HEK293 (cell line): ENCODE measurements at regions not wholly inside any gene's neighbourhood (a gene's known extent, or its start where the extent isn't known, plus 50 kb on each side); places are given as distances from the start of the nearest gene placed in this dataset.

Source experiments
- CTCF ChIA-PET: fragments of 350-600 bp; formaldehyde crosslinking; extraction: SDS; loops from one replicate; lab custom pipeline; 2021; ENCODE audit warnings: antibody characterized with exemption; lab: Yijun Ruan, JAX
- POLR2A ChIA-PET: fragments of 300-600 bp; formaldehyde crosslinking; extraction: SDS; loops from one replicate; lab custom pipeline; 2020; ENCODE audit warnings: antibody characterized with exemption, inconsistent platforms; lab: Yijun Ruan, JAX
- H3K27ac ChIP-seq: fragments of 200-500 bp; sonication (Bioruptor generic); 2 replicates; pipeline ENCODE4 v1.5.1; 2014; ENCODE audit warnings: low read depth, low read length, control low read depth, inconsistent platforms; ENCODE audit errors: extremely low read depth
- H3K36me3 ChIP-seq, 2 experiments: fragments of 200-500 bp in 1 of 2; sonication (Bioruptor generic) in 1 of 2; 1 replicate in 1 of 2; 2 replicates in 1 of 2; pipeline ENCODE4 v1.5.1; 2014 to 2017; ENCODE audit warnings: inconsistent platforms in 2 of 2, low read length in 2 of 2; ENCODE audit not compliant: control insufficient read depth in 2 of 2, insufficient read depth in 1 of 2
- H3K4me1 ChIP-seq: fragments of 200-500 bp; sonication (Bioruptor generic); 2 replicates; pipeline ENCODE4 v1.5.1; 2014; ENCODE audit warnings: mild to moderate bottlenecking, low read length, inconsistent platforms; ENCODE audit not compliant: control insufficient read depth, insufficient read depth
- H3K4me3 ChIP-seq: 2 replicates; pipeline ENCODE4 v1.5.1; 2011; ENCODE audit warnings: low read depth, mild to moderate bottlenecking, control low read depth, low read length, moderate library complexity
- H3K9me3 ChIP-seq: fragments of 200-500 bp; sonication (Bioruptor generic); 2 replicates; pipeline ENCODE4 v1.5.1; 2014; ENCODE audit warnings: low read depth, low read length, inconsistent platforms; ENCODE audit not compliant: control insufficient read depth, insufficient read depth
- MEIS1 ChIP-seq: sonication (generic); formaldehyde crosslinking; IDR thresholded peaks from 2 replicates; pipeline ENCODE4 v1.8.1; 2022; ENCODE audit warnings: missing genetic modification reagents, mild to moderate bottlenecking, borderline replicate concordance
- PRDM1 ChIP-seq: fragments of 450-650 bp; formaldehyde crosslinking; IDR thresholded peaks from 2 replicates; pipeline ENCODE4; 2016; ENCODE audit warnings: missing biosample characterization, missing genetic modification characterization
- PRDM4 ChIP-seq: fragments of 450-650 bp; formaldehyde crosslinking; IDR thresholded peaks from 2 replicates; pipeline ENCODE4 v1.5.1; 2017; ENCODE audit warnings: missing biosample characterization, missing genetic modification characterization
- RBAK ChIP-seq: fragments of 450-650 bp; formaldehyde crosslinking; IDR thresholded peaks from 2 replicates; pipeline ENCODE4 v1.5.1; 2016; ENCODE audit warnings: missing biosample characterization, missing genetic modification characterization
- SP7 ChIP-seq: fragments of 450-650 bp; formaldehyde crosslinking; IDR thresholded peaks from 2 replicates; pipeline ENCODE4 v1.5.1; 2016; ENCODE audit warnings: missing biosample characterization, missing genetic modification characterization
- ZNF16 ChIP-seq: fragments of 450-650 bp; formaldehyde crosslinking; IDR thresholded peaks from 2 replicates; pipeline ENCODE4 v1.5.1; 2016; ENCODE audit warnings: low read depth, missing biosample characterization, missing genetic modification characterization
- ZNF211 ChIP-seq: fragments of 450-650 bp; formaldehyde crosslinking; IDR thresholded peaks from 2 replicates; pipeline ENCODE4 v1.5.1; 2016; ENCODE audit warnings: low read depth, missing biosample characterization, missing genetic modification characterization
- ZNF266 ChIP-seq: fragments of 450-650 bp; formaldehyde crosslinking; IDR thresholded peaks from 2 replicates; pipeline ENCODE4 v1.5.1; 2016; ENCODE audit warnings: missing biosample characterization, missing genetic modification characterization, low read depth
- ZNF335 ChIP-seq: fragments of 450-650 bp; formaldehyde crosslinking; conservative IDR thresholded peaks from 2 replicates; pipeline ENCODE4 v1.5.1; 2016; ENCODE audit warnings: missing biosample characterization, missing genetic modification characterization
- ZNF558 ChIP-seq: fragments of 450-650 bp; formaldehyde crosslinking; IDR thresholded peaks from 2 replicates; pipeline ENCODE4 v1.5.1; 2016; ENCODE audit warnings: missing biosample characterization, missing genetic modification characterization
- ZNF747 ChIP-seq: fragments of 450-650 bp; formaldehyde crosslinking; IDR thresholded peaks from 2 replicates; pipeline ENCODE4 v1.5.1; 2016; ENCODE audit warnings: missing biosample characterization, missing genetic modification characterization
- ZSCAN30 ChIP-seq: fragments of 450-650 bp; IDR thresholded peaks from 2 replicates; pipeline ENCODE4 v1.5.1; 2018; ENCODE audit warnings: missing biosample characterization, mild to moderate bottlenecking, missing genetic modification characterization, moderate library complexity
- TF ChIP-seq, protein P1 (sequence below): fragments of 450-650 bp; formaldehyde crosslinking; IDR thresholded peaks from 2 replicates; pipeline ENCODE4 v1.5.1; 2017; ENCODE audit warnings: missing biosample characterization, missing genetic modification characterization
- TF ChIP-seq, protein P2 (sequence below): fragments of 450-650 bp; formaldehyde crosslinking; IDR thresholded peaks from 2 replicates; pipeline ENCODE4 v1.5.1; 2016; ENCODE audit warnings: missing biosample characterization, missing genetic modification characterization
- TF ChIP-seq, protein P3 (sequence below): fragments of 450-650 bp; formaldehyde crosslinking; IDR thresholded peaks from 2 replicates; pipeline ENCODE4 v1.5.1; 2017; ENCODE audit warnings: missing biosample characterization, missing genetic modification characterization

- Histone ChIP-seq H3K27ac (no peak overlapping the region), H3K4me3 (no peak overlapping the region), H3K4me1 (peaks cover 17% of the 10 kb centered on the region), H3K9me3 (no peaks in the 10 kb centered on the region), H3K36me3 (no peaks in the 10 kb centered on the region)
- POLR2A ChIA-PET, result no interaction called here
- 0 out of 2 replicates have a peak, but pooled peaks have one; percentile 20 for TF ChIP-seq SP7
- TF ChIP-seq RBAK (tag by site-specific recombination), result no peak
- TF ChIP-seq PRDM1, result peak; percentile 62
- no peak for TF ChIP-seq ZNF558 (tag by site-specific recombination)
- TF ChIP-seq ZNF211 (tag by site-specific recombination), result no peak
- TF ChIP-seq PRDM4 (tag by site-specific recombination), result peak; percentile 17; the same call in 1 of the 2 replicates
- TF ChIP-seq, protein P1, sequence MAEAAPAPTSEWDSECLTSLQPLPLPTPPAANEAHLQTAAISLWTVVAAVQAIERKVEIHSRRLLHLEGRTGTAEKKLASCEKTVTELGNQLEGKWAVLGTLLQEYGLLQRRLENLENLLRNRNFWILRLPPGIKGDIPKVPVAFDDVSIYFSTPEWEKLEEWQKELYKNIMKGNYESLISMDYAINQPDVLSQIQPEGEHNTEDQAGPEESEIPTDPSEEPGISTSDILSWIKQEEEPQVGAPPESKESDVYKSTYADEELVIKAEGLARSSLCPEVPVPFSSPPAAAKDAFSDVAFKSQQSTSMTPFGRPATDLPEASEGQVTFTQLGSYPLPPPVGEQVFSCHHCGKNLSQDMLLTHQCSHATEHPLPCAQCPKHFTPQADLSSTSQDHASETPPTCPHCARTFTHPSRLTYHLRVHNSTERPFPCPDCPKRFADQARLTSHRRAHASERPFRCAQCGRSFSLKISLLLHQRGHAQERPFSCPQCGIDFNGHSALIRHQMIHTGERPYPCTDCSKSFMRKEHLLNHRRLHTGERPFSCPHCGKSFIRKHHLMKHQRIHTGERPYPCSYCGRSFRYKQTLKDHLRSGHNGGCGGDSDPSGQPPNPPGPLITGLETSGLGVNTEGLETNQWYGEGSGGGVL, result peak; percentile 85
- no peak for TF ChIP-seq ZNF16 (tag by site-specific recombination)
- CTCF ChIA-PET, result no interaction called here
These were observed 287.8 kb upstream of the TMEM161B start for GRCh38 chr5:88556406-88556805.

- POLR2A ChIA-PET, result interaction anchor here (0.6 kb wide), 1 partner anchor 116 kb away, joined by 3 read pairs; no protein-coding TSS in a partner anchor
These were observed 287.0 kb upstream of the TMEM161B start for GRCh38 chr5:88555674-88556073.

More at GRCh38 chr5:88555674-88556073, 287.0 kb upstream of the TMEM161B start:
- TF ChIP-seq ZNF747 (no peak), ZNF335 (tag by site-specific recombination) (peak; percentile 73), ZNF266 (no peak), ZSCAN30 (tag by site-specific recombination) (0 out of 2 replicates have a peak, but pooled peaks have one; percentile 27), MEIS1 (CRISPR knock-in tag) (0 out of 2 replicates have a peak, but pooled peaks have one; percentile 33)
- TF ChIP-seq, protein P2, sequence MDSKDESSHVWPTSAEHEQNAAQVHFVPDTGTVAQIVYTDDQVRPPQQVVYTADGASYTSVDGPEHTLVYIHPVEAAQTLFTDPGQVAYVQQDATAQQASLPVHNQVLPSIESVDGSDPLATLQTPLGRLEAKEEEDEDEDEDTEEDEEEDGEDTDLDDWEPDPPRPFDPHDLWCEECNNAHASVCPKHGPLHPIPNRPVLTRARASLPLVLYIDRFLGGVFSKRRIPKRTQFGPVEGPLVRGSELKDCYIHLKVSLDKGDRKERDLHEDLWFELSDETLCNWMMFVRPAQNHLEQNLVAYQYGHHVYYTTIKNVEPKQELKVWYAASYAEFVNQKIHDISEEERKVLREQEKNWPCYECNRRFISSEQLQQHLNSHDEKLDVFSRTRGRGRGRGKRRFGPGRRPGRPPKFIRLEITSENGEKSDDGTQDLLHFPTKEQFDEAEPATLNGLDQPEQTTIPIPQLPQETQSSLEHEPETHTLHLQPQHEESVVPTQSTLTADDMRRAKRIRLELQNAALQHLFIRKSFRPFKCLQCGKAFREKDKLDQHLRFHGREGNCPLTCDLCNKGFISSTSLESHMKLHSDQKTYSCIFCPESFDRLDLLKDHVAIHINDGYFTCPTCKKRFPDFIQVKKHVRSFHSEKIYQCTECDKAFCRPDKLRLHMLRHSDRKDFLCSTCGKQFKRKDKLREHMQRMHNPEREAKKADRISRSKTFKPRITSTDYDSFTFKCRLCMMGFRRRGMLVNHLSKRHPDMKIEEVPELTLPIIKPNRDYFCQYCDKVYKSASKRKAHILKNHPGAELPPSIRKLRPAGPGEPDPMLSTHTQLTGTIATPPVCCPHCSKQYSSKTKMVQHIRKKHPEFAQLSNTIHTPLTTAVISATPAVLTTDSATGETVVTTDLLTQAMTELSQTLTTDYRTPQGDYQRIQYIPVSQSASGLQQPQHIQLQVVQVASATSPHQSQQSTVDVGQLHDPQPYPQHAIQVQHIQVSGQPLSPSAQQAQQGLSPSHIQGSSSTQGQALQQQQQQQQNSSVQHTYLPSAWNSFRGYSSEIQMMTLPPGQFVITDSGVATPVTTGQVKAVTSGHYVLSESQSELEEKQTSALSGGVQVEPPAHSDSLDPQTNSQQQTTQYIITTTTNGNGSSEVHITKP, result peak; percentile 54
- TF ChIP-seq, protein P3, sequence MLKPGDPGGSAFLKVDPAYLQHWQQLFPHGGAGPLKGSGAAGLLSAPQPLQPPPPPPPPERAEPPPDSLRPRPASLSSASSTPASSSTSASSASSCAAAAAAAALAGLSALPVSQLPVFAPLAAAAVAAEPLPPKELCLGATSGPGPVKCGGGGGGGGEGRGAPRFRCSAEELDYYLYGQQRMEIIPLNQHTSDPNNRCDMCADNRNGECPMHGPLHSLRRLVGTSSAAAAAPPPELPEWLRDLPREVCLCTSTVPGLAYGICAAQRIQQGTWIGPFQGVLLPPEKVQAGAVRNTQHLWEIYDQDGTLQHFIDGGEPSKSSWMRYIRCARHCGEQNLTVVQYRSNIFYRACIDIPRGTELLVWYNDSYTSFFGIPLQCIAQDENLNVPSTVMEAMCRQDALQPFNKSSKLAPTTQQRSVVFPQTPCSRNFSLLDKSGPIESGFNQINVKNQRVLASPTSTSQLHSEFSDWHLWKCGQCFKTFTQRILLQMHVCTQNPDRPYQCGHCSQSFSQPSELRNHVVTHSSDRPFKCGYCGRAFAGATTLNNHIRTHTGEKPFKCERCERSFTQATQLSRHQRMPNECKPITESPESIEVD, result peak; percentile 75
- H3K36me3 ChIP-seq, result no peaks in the 10 kb centered on the region
- CTCF ChIA-PET, result no interaction called here
- H3K27ac ChIP-seq, result no peak overlapping the region
- no peaks in the 10 kb centered on the region for H3K9me3 ChIP-seq
- H3K4me1 ChIP-seq, result peaks cover 17% of the 10 kb centered on the region
- no peak overlapping the region for H3K4me3 ChIP-seq
